ENCODE measurements at regions not wholly inside any gene's neighbourhood (a gene's known extent, or its start where the extent isn't known, plus 50 kb on each side); places are given as distances from the start of the nearest gene placed in this dataset.
"Not testable (repeated sequence)": the region's sequence is repeated elsewhere in the genome, so short reads cannot be mapped to it uniquely, and the experiment has no call there.

GRCh38 chr3:178217479-178217878 lies 318.8 kb upstream of the KCNMB2 start:
- no peak for DNase-seq
- no peaks in the 10 kb centered on the region for H3K9me3 ChIP-seq
- Mint-ChIP-seq H3K27me3 (ENCODE audit: insufficient read depth, unreplicated experiment) (peaks cover 3% of the 10 kb centered on the region), H3K36me3 (ENCODE audit: insufficient read depth, unreplicated experiment) (no peaks in the 10 kb centered on the region), H3K4me3 (ENCODE audit: unreplicated experiment) (no peak overlapping the region), H3K4me1 (ENCODE audit: low read depth, unreplicated experiment) (no peaks in the 10 kb centered on the region), H3K9me3 (ENCODE audit: unreplicated experiment) (peaks cover 9% of the 10 kb centered on the region), H3K27ac (ENCODE audit: unreplicated experiment) (no peak overlapping the region)
- no peaks in the 10 kb centered on the region for H3K4me1 ChIP-seq
- no TSS peak for BruUV-seq (replicated peaks)
- ChIA-PET CTCF (no interaction called here), POLR2A (no interaction called here)
- TF ChIP-seq CTCF (IDR thresholded peaks at IDR 0.05; ENCODE audit: insufficient read depth in 1 of 2, low read depth in 1 of 2, low read length in 1 of 2, severe bottlenecking in 1 of 2, unreplicated experiment in 1 of 2): no peak
- no peak overlapping the region for H3K4me3 ChIP-seq (ENCODE audit: low read depth, low read length)
- no peaks in the 10 kb centered on the region for H3K27me3 ChIP-seq (replicated peaks; ENCODE audit: control insufficient read depth, insufficient read depth, low read length)
- no peaks in the 10 kb centered on the region for H3K36me3 ChIP-seq (ENCODE audit: control insufficient read depth, insufficient read depth, low read length)
- intact Hi-C loops (cut with micrococcal nuclease; ENCODE audit: unreplicated experiment): no loop called here

GRCh38 chr3:178218231-178218630 lies 318.0 kb upstream of the KCNMB2 start:
- no peak overlapping the region for H3K27ac Mint-ChIP-seq (ENCODE audit: unreplicated experiment)
- H3K4me1 ChIP-seq: no peaks in the 10 kb centered on the region
- peaks cover 3% of the 10 kb centered on the region for H3K27me3 Mint-ChIP-seq (ENCODE audit: insufficient read depth, unreplicated experiment)
- no peak overlapping the region for H3K4me3 ChIP-seq (ENCODE audit: low read depth, low read length)
- DNase-seq: no peak
- no peaks in the 10 kb centered on the region for H3K4me1 Mint-ChIP-seq (ENCODE audit: low read depth, unreplicated experiment)
- no TSS peak for BruUV-seq (replicated peaks)
- TF ChIP-seq CTCF (IDR thresholded peaks at IDR 0.05; ENCODE audit: insufficient read depth in 1 of 2, low read depth in 1 of 2, low read length in 1 of 2, severe bottlenecking in 1 of 2, unreplicated experiment in 1 of 2): no peak
- intact Hi-C loops (cut with micrococcal nuclease; ENCODE audit: unreplicated experiment): no loop called here
- POLR2A ChIA-PET: no interaction called here
- no peaks in the 10 kb centered on the region for H3K9me3 ChIP-seq
- CTCF ChIA-PET: no interaction called here
- H3K36me3 Mint-ChIP-seq (ENCODE audit: insufficient read depth, unreplicated experiment): no peaks in the 10 kb centered on the region
- no peaks in the 10 kb centered on the region for H3K27me3 ChIP-seq (replicated peaks; ENCODE audit: control insufficient read depth, insufficient read depth, low read length)
- H3K9me3 Mint-ChIP-seq (ENCODE audit: unreplicated experiment): peaks cover 9% of the 10 kb centered on the region
- no peak overlapping the region for H3K4me3 Mint-ChIP-seq (ENCODE audit: unreplicated experiment)
- no peaks in the 10 kb centered on the region for H3K36me3 ChIP-seq (ENCODE audit: control insufficient read depth, insufficient read depth, low read length)

GRCh38 chr3:178219661-178220060 lies 316.6 kb upstream of the KCNMB2 start:
- H3K4me1 Mint-ChIP-seq (ENCODE audit: low read depth, unreplicated experiment); BruUV-seq (replicated peaks); H3K36me3 ChIP-seq (ENCODE audit: control insufficient read depth, insufficient read depth, low read length); H3K4me3 Mint-ChIP-seq (ENCODE audit: unreplicated experiment); intact Hi-C loops (cut with micrococcal nuclease; ENCODE audit: unreplicated experiment); H3K27me3 Mint-ChIP-seq (ENCODE audit: insufficient read depth, unreplicated experiment); H3K9me3 Mint-ChIP-seq (ENCODE audit: unreplicated experiment); H3K36me3 Mint-ChIP-seq (ENCODE audit: insufficient read depth, unreplicated experiment); H3K9me3 ChIP-seq; DNase-seq; H3K27me3 ChIP-seq (replicated peaks; ENCODE audit: control insufficient read depth, insufficient read depth, low read length); H3K4me1 ChIP-seq; H3K4me3 ChIP-seq (ENCODE audit: low read depth, low read length); POLR2A ChIA-PET; CTCF ChIA-PET; H3K27ac Mint-ChIP-seq (ENCODE audit: unreplicated experiment): not testable (repeated sequence)

- H3K4me1 Mint-ChIP-seq (ENCODE audit: low read depth, unreplicated experiment): no peaks in the 10 kb centered on the region
- Histone ChIP-seq H3K27me3 (replicated peaks; ENCODE audit: control insufficient read depth, insufficient read depth, low read length) (no peaks in the 10 kb centered on the region), H3K4me3 (ENCODE audit: low read depth, low read length) (no peak overlapping the region), H3K9me3 (no peaks in the 10 kb centered on the region), H3K36me3 (ENCODE audit: control insufficient read depth, insufficient read depth, low read length) (no peaks in the 10 kb centered on the region), H3K4me1 (no peaks in the 10 kb centered on the region)
- POLR2A ChIA-PET: no interaction called here
- no peak overlapping the region for H3K27ac Mint-ChIP-seq (ENCODE audit: unreplicated experiment)
- TF ChIP-seq CTCF (IDR thresholded peaks at IDR 0.05; ENCODE audit: insufficient read depth in 1 of 2, low read depth in 1 of 2, low read length in 1 of 2, severe bottlenecking in 1 of 2, unreplicated experiment in 1 of 2): no peak
- no peak for DNase-seq
- peaks cover 3% of the 10 kb centered on the region for H3K27me3 Mint-ChIP-seq (ENCODE audit: insufficient read depth, unreplicated experiment)
- intact Hi-C loops (cut with micrococcal nuclease; ENCODE audit: unreplicated experiment): no loop called here
- H3K9me3 Mint-ChIP-seq (ENCODE audit: unreplicated experiment): peaks cover 9% of the 10 kb centered on the region
- no peaks in the 10 kb centered on the region for H3K36me3 Mint-ChIP-seq (ENCODE audit: insufficient read depth, unreplicated experiment)
- CTCF ChIA-PET: no interaction called here
- no peak overlapping the region for H3K4me3 Mint-ChIP-seq (ENCODE audit: unreplicated experiment)
- no TSS peak for BruUV-seq (replicated peaks)
These were observed 312.4 kb upstream of the KCNMB2 start for GRCh38 chr3:178223876-178224275.

Data from Caco-2 (cell line).